GM18868 (cell line): ENCODE measurements at regions not wholly inside any gene's neighbourhood (a gene's known extent, or its start where the extent isn't known, plus 50 kb on each side); places are given as distances from the start of the nearest gene placed in this dataset.

ENCODE experiments used
- ATAC-seq: cut with Tn5 transposase; IDR thresholded peaks from one replicate; pipeline ENCODE4 v1.9.1; 2021; ENCODE audit warnings: mild to moderate bottlenecking, moderate library complexity; ENCODE audit not compliant: unreplicated experiment

DNA sequence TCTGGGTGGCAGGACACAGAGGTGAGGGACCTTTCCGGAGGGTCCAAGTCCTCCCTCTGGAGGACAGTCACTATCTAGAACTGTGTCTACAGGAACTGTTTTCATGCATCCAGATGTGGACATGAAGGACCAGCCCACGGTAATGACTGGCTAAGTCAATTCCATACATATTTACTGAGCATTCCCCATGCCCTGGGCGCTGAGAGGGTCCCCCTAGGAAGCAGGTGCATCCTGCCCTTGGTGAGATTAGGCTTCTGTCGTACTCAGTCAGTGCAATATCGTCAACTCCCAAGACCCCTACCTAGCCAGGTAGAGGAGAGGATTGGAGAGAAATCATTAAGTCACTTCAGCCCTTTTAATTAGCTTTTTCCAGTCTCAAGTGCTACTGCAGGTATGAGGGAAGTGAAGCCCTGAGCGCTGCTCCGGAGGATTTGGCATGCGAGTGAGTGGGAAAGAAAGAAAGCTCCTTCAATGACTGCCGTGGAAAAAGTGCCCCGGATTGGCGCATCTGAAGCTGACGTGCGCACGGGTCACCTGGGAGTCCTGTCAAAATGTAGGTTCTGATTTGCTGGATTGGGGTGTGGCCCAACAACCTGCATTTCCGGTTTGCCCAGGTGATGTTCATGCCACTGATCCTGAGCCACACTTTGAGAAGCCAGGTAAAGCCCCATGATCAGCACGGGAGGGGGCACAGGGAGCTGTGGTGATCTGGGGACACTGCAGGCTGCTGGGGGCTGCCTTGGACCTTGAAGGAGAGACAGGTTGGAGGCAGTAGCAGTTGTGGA, 367.4 kb upstream of the TNRC6C start:
- no peak for ATAC-seq

DNA sequence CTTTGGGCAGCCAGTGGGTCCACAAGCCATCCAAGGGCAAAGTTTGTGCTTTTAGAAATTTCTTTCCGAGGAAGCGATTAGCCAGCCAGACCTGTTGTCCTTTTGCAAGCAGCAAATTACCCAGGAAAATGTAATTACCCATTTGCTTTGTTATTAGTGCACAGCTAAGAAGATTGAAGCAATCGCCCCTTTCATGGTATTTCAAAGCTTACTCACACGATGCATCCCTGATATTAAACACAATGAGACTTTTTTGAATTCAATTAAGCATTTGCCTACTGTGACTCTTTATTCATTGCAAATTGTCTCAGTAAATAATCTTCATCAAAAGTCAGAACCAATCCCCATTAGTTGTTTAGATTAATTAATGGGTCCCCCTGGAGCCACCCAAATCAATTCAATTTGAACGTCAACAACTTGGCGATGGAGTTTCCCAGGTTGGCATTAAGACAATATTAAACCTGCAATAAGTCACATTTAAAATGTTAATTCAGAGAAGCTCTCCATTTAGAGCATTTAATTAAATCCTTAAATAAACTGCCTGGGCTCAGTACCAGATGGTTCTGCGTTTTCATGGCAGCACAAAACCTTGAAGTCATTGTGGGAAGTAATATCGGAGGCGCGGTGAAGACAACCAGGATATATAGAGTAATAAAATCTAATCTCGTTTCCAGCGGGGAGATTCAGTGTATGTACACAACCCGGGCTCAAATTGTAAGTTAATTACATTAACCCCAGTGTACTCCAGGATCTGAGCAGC, 366.2 kb upstream of the TNRC6C start:
- ATAC-seq, result no peak

- no peak for ATAC-seq
Observed at GRCh38 chr17:77593081-77593480, 365.4 kb upstream of the TNRC6C start.

GRCh38 chr17:77594416-77595209, 363.9 kb upstream of the TNRC6C start:
- ATAC-seq, result no peak

GRCh38 chr17:77596491-77597417, 361.7 kb upstream of the TNRC6C start:
- no peak for ATAC-seq

DNA sequence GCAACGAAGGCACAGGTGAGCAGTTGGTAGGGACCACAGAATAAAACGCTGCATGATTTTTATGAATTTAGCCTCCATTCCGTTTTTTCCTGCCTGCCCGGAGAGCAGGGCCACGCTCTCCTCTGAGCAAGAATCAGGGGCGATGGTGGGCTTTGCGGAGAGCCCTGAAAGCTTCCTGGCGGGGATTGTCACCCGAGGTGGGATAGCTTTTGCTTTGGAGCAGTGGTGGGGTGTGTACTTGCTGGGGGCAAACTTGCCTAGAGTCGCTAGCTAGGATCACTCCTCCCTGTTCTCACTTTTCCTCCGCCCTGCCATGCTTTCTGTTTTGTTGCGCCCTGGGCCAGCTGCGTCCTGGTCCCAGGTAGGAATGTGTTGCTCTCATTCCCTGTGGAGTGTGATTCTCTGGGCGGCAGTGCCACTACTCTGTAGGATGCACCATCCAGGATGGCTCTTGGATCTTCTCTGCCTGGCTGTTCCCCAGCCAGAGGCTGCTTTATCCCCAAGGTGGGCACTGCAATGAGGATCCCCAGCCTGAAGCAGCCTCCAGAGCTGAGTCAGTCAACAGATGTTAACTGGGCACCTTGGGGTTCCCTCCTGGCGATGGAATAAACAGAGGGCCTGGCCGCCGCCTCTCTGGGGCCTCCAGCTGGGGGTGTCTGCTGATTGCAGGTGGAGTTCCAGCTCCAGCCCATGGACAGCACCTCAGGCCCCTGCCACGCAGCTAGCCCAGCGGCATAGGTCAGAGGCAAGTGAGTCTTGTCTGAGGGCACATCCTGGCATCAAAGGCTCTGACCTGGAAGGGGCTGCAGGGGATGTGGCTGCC, 360.9 kb upstream of the TNRC6C start:
- ATAC-seq, result no peak

DNA sequence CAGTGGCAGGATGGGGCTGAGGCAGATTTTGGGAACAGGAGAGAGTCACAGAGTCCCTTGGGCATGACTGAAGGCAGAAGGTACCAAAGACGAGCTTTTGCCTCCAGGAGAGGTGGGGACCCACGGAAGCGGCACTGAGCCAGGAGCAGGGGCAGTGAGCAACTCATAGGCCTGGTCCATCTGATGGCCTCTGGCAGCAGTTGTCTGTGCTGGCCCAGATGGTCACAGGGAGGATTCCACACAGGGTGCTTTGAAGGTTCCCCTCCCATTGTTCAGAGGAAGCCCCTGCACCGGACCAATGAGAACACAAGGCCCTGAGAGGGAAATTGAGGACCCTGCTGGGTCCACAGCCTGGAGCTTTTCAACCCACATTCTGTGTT, 360.3 kb upstream of the TNRC6C start:
- no peak for ATAC-seq

DNA sequence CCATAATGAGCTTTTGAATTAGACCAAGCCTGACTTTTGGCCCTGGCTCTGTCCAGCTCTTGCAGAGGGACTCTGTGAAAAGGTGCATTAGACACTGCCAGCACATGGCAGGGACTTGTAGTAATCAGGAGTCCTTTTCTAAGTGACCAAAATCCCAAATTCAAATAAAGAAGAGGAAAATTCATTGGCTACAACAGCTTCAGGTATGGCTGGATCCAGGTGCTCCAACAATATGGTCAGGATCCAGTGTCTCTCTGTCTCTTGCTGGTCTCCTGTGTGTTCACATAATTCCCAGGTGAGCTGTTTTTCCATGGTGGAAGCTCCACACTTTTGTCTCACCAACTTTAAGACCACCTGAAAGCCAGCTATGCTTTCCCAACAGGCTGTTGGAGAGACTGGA, 358.8 kb upstream of the TNRC6C start:
- ATAC-seq, result no peak

- ATAC-seq, result no peak
Observed at GRCh38 chr17:77600346-77600745, 358.2 kb upstream of the TNRC6C start.

DNA sequence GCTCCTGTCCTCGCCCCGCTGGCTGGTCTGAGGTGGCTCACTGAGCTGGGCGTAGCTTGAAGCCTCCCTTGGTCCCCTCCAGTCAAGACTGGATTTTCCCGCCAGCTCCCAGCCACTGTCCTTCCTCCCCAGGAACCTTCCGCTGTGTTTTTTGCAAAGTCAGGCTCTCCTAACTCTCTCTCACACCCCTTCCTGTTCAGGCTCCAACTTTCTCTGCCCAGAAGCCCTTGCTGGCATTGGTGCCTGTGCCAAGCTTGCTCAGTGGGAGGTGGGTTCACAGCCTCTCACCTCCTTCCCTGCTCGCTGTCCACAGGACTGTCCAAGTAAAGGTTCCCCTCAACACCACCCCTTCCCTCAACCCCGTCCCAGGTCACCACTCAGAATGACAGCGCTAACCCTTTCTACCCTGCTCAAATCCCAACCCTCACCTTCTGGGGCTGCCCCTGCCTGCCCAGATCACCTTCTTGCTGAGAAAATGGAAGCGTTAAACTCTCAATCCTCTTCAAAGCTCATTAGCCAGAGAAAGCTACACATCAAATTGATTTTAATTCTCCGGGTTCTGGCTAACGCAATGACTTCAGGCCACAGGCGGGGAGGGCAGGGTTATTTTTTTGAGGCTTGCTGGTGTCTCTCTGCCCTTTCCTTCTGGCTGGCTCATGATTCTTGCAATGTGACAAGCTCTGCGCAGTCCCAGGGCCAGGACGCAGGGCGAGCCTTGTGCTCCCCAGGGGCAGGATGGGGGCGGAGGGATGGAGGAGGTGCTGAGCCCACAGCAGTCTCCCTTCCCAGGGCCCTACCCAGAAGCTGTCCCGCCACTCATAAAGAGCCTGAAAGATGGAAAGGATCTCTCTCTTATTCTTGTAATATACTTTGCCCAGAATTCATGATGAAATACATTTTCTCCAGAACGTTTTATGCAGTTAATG, 357.2 kb upstream of the TNRC6C start:
- ATAC-seq, result no peak

DNA sequence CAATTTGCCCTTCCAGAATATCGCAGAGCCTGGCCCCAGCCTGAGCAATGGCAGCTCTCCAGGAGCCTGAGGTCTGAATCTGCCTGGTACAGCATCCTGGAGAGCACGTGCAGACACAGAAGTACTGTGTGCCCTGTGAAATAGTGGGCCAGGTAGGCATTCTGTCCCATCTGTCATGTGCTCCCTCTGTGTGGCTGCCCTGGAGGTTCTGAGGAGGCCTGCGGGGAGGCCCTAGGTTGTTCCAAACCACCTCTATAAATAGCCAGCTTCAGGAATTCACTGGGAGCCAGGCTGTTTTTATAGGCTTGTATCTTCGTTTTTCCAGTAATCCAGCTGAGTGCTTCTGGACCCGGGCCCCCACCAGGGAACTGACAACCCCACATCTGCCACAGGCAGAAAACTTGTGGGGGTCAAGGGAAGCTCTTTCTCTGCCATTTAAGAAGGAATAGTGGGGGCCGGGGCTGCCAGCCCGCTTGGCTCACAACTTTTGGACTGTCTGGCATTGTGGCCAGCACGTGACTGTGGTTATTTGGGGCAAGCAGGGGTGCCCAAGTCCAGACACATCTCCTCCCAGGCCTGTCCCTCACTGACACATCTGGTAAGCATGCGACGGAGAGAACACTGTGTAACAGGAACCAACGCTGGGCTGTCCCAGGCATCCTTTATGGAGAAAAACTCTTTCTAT, 356.3 kb upstream of the TNRC6C start:
- no peak for ATAC-seq

- no peak for ATAC-seq
Observed at GRCh38 chr17:77602883-77603640, 355.4 kb upstream of the TNRC6C start.

GRCh38 chr17:77604301-77604972, 354.1 kb upstream of the TNRC6C start:
- ATAC-seq, result no peak

- no peak for ATAC-seq
Observed at GRCh38 chr17:77604973-77605313, 353.6 kb upstream of the TNRC6C start.

GRCh38 chr17:77606146-77606864, 352.2 kb upstream of the TNRC6C start:
- ATAC-seq, result no peak

- ATAC-seq, result no peak
Observed at GRCh38 chr17:77606865-77607210, 351.7 kb upstream of the TNRC6C start.
